ENCODE measurements at regions not wholly inside any gene's neighbourhood (a gene's known extent, or its start where the extent isn't known, plus 50 kb on each side); places are given as distances from the start of the nearest gene placed in this dataset.

- H3K9me3 ChIP-seq: no peaks in the 10 kb centered on the region
- no peaks in the 10 kb centered on the region for H3K36me3 ChIP-seq
- intact Hi-C loops (cut with DNase I; ENCODE audit: low total_unique reads): no loop called here
- no peaks in the 10 kb centered on the region for H3K4me1 ChIP-seq
- H3K27me3 ChIP-seq: no peaks in the 10 kb centered on the region
- H3K4me3 ChIP-seq: no peak overlapping the region
- no peak for DNase-seq
- H3K27ac ChIP-seq: no peak overlapping the region
- no peak for TF ChIP-seq CTCF (IDR thresholded peaks at IDR 0.05)
These were observed 267.8 kb upstream of the CLINT1 start for GRCh38 chr5:158126442-158127405.

GRCh38 chr5:158124606-158125316, 265.8 kb upstream of the CLINT1 start:
- Histone ChIP-seq H3K36me3 (no peaks in the 10 kb centered on the region), H3K27me3 (no peaks in the 10 kb centered on the region), H3K27ac (no peak overlapping the region), H3K4me1 (no peaks in the 10 kb centered on the region), H3K9me3 (no peaks in the 10 kb centered on the region), H3K4me3 (no peak overlapping the region)
- intact Hi-C loops (cut with DNase I; ENCODE audit: low total_unique reads): no loop called here
- no peak for DNase-seq
- no peak for TF ChIP-seq CTCF (IDR thresholded peaks at IDR 0.05)

GRCh38 chr5:158123595-158123994, 264.6 kb upstream of the CLINT1 start:
- Histone ChIP-seq H3K9me3 (no peaks in the 10 kb centered on the region), H3K4me3 (no peak overlapping the region), H3K27me3 (no peaks in the 10 kb centered on the region), H3K27ac (no peak overlapping the region), H3K4me1 (no peaks in the 10 kb centered on the region), H3K36me3 (no peaks in the 10 kb centered on the region)
- intact Hi-C loops (cut with DNase I; ENCODE audit: low total_unique reads): no loop called here
- DNase-seq: no peak
- no peak for TF ChIP-seq CTCF (IDR thresholded peaks at IDR 0.05)

GRCh38 chr5:158121678-158122077, 262.7 kb upstream of the CLINT1 start:
- intact Hi-C loops (cut with DNase I; ENCODE audit: low total_unique reads): no loop called here
- no peaks in the 10 kb centered on the region for H3K27me3 ChIP-seq
- TF ChIP-seq CTCF (IDR thresholded peaks at IDR 0.05): no peak

GRCh38 chr5:158120760-158121159, 261.8 kb upstream of the CLINT1 start:
- no peaks in the 10 kb centered on the region for H3K27me3 ChIP-seq
- no peaks in the 10 kb centered on the region for H3K9me3 ChIP-seq
- intact Hi-C loops (cut with DNase I; ENCODE audit: low total_unique reads): no loop called here
- H3K4me1 ChIP-seq: no peaks in the 10 kb centered on the region
- no peak for DNase-seq
- TF ChIP-seq CTCF (IDR thresholded peaks at IDR 0.05): no peak
- H3K27ac ChIP-seq: no peak overlapping the region
- H3K4me3 ChIP-seq: no peak overlapping the region
- H3K36me3 ChIP-seq: no peaks in the 10 kb centered on the region

More at GRCh38 chr5:158121678-158122077, 262.7 kb upstream of the CLINT1 start:
- Histone ChIP-seq H3K4me3 (no peak overlapping the region), H3K36me3 (no peaks in the 10 kb centered on the region), H3K4me1 (no peaks in the 10 kb centered on the region), H3K9me3 (no peaks in the 10 kb centered on the region), H3K27ac (no peak overlapping the region)
- no peak for DNase-seq

Data from tibial artery (tissue), 4 donors.